WTC11 (cell line): ENCODE measurements at regions not wholly inside any gene's neighbourhood (a gene's known extent, or its start where the extent isn't known, plus 50 kb on each side); places are given as distances from the start of the nearest gene placed in this dataset.

Experiments used
- ATAC-seq: fragments of 200-7000 bp; cut with Tn5 transposase; 2 replicates; pipeline ENCODE4 v1.10.0; 2021; ENCODE audit warnings: mild to moderate bottlenecking, moderate library complexity
- CTCF ChIA-PET: fragments of 300-600 bp; sonication (Branson Sonifier 250); formaldehyde crosslinking; loops from one replicate; lab custom pipeline; 2021; ENCODE audit warnings: antibody characterized with exemption; lab: Charles Lee
- POLR2A ChIA-PET: fragments of 350-600 bp; sonication (Branson Sonifier 250); formaldehyde crosslinking; loops from one replicate; lab custom pipeline; 2021; ENCODE audit warnings: antibody characterized with exemption; lab: Charles Lee
- DNase-seq: peaks from one replicate; pipeline ENCODE4 v3.0.0; 2021; ENCODE audit warnings: low spot score
- H3K27ac Mint-ChIP-seq: 2 replicates; pipeline ENCODE4 v1.8.0; 2021; ENCODE audit warnings: mixed read lengths
- H3K27me3 Mint-ChIP-seq: 2 replicates; pipeline ENCODE4 v1.8.0; 2021; ENCODE audit warnings: low read depth, mild to moderate bottlenecking, moderate library complexity, mixed read lengths
- H3K36me3 Mint-ChIP-seq: 2 replicates; pipeline ENCODE4 v1.8.0; 2021; ENCODE audit warnings: mixed read lengths
- H3K4me1 Mint-ChIP-seq: 2 replicates; pipeline ENCODE4 v1.8.0; 2022; ENCODE audit warnings: mixed read lengths
- H3K4me3 Mint-ChIP-seq: 2 replicates; pipeline ENCODE4 v1.8.0; 2021; ENCODE audit warnings: mild to moderate bottlenecking, moderate library complexity, mixed read lengths
- H3K9me3 Mint-ChIP-seq: 2 replicates; pipeline ENCODE4 v1.8.0; 2021; ENCODE audit warnings: mixed read lengths
- CBFB ChIP-seq: sonication (generic); formaldehyde crosslinking; IDR thresholded peaks from 2 replicates; pipeline ENCODE4 v1.8.1; 2022; ENCODE audit warnings: mild to moderate bottlenecking, low read depth, missing genetic modification reagents
- EMX1 ChIP-seq: fragments of 250-450 bp; sonication (Bioruptor Pico); IDR thresholded peaks from 2 replicates; pipeline ENCODE4 v1.8.0; 2021; ENCODE audit warnings: mild to moderate bottlenecking
- ETV6 ChIP-seq: sonication (generic); formaldehyde crosslinking; IDR thresholded peaks from 2 replicates; pipeline ENCODE4 v1.8.1; 2022; ENCODE audit warnings: mild to moderate bottlenecking, missing genetic modification reagents
- MXD4 ChIP-seq: fragments of 250-450 bp; sonication (Bioruptor Pico); IDR thresholded peaks from 2 replicates; pipeline ENCODE4 v1.8.0; 2021; ENCODE audit warnings: mild to moderate bottlenecking, moderate library complexity, borderline replicate concordance
- SMAD3 ChIP-seq: sonication (generic); formaldehyde crosslinking; IDR thresholded peaks from 2 replicates; pipeline ENCODE4 v1.8.0; 2022; ENCODE audit warnings: missing genetic modification reagents, mild to moderate bottlenecking, borderline replicate concordance
- SOX15 ChIP-seq: fragments of 250-450 bp; sonication (Bioruptor Pico); IDR thresholded peaks from 2 replicates; pipeline ENCODE4 v1.9.0; 2021; ENCODE audit warnings: mild to moderate bottlenecking
- TP53 ChIP-seq: sonication (generic); formaldehyde crosslinking; IDR thresholded peaks from 2 replicates; pipeline ENCODE4 v1.8.1; 2023; ENCODE audit warnings: mild to moderate bottlenecking, missing genetic modification reagents
- ZBTB21 ChIP-seq: sonication (generic); formaldehyde crosslinking; IDR thresholded peaks from 2 replicates; pipeline ENCODE4 v1.8.1; 2023; ENCODE audit warnings: mild to moderate bottlenecking, missing genetic modification reagents, borderline replicate concordance
- ZNF263 ChIP-seq: sonication (generic); formaldehyde crosslinking; IDR thresholded peaks from 2 replicates; pipeline ENCODE4 v1.8.1; 2022; ENCODE audit warnings: low read depth, mild to moderate bottlenecking, moderate library complexity, missing genetic modification reagents
- ZNF671 ChIP-seq: fragments of 250-450 bp; sonication (Bioruptor Pico); IDR thresholded peaks from 2 replicates; pipeline ENCODE4 v1.8.0; 2021; ENCODE audit warnings: mild to moderate bottlenecking
- TF ChIP-seq, protein P1 (sequence below): sonication (generic); formaldehyde crosslinking; IDR thresholded peaks from 2 replicates; pipeline ENCODE4 v1.8.0; 2023; ENCODE audit warnings: missing genetic modification reagents
- TF ChIP-seq, protein P2 (sequence below): sonication (generic); formaldehyde crosslinking; IDR thresholded peaks from 2 replicates; pipeline ENCODE4 v1.8.1; 2022; ENCODE audit warnings: mild to moderate bottlenecking, missing genetic modification reagents, moderate library complexity, borderline replicate concordance
- TF ChIP-seq, protein P3 (sequence below): sonication (generic); formaldehyde crosslinking; IDR thresholded peaks from 2 replicates; pipeline ENCODE4 v1.8.1; 2022; ENCODE audit warnings: low read depth, mild to moderate bottlenecking, moderate library complexity, missing genetic modification reagents, borderline replicate concordance
- TF ChIP-seq, protein P4 (sequence below): sonication (generic); formaldehyde crosslinking; IDR thresholded peaks from 2 replicates; pipeline ENCODE4 v1.8.1; 2023; ENCODE audit warnings: mild to moderate bottlenecking, missing genetic modification reagents
- TF ChIP-seq, protein P5 (sequence below): sonication (generic); formaldehyde crosslinking; IDR thresholded peaks from 2 replicates; pipeline ENCODE4 v1.8.0; 2022; ENCODE audit warnings: missing genetic modification reagents
- TF ChIP-seq, protein P6 (sequence below): sonication (generic); formaldehyde crosslinking; IDR thresholded peaks from 2 replicates; pipeline ENCODE4 v1.8.1; 2023; ENCODE audit warnings: mild to moderate bottlenecking, missing genetic modification reagents
- TF ChIP-seq, protein P7 (sequence below): sonication (generic); formaldehyde crosslinking; IDR thresholded peaks from 2 replicates; pipeline ENCODE4 v1.8.1; 2022; ENCODE audit warnings: missing genetic modification reagents, borderline replicate concordance
- TF ChIP-seq, protein P8 (sequence below): sonication (generic); formaldehyde crosslinking; IDR thresholded peaks from 2 replicates; pipeline ENCODE4 v1.8.0; 2022; ENCODE audit warnings: mild to moderate bottlenecking, missing genetic modification reagents

DNA sequence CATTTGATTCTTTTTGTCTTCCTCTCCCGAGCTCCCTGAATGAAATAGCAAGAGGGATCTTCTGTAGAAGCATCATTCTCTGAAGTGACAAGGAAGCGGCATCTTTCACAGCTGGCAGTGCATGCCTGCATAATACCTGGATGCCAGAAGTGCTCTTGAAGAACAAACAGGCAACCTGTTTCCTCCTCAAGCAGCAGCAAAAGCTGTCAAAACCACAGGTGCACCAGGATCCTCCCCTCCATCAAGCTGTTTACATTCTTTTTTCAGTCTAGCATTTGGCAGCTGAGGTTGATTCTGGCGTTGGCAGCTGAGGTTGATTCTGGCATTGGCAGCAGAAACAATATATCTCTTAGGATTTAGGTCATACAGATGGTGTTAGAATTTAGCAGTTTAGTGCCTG is 979.0 kb downstream of the TUSC7 start:
- no peaks in the 10 kb centered on the region for H3K36me3 Mint-ChIP-seq
- TF ChIP-seq SOX15 (CRISPR knock-in tag): no peak
- no peak for TF ChIP-seq ZBTB21
- TF ChIP-seq, protein P1, sequence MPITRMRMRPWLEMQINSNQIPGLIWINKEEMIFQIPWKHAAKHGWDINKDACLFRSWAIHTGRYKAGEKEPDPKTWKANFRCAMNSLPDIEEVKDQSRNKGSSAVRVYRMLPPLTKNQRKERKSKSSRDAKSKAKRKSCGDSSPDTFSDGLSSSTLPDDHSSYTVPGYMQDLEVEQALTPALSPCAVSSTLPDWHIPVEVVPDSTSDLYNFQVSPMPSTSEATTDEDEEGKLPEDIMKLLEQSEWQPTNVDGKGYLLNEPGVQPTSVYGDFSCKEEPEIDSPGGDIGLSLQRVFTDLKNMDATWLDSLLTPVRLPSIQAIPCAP (CRISPR knock-in tag): no peak
- no peak for TF ChIP-seq CBFB (CRISPR knock-in tag)
- no peak for TF ChIP-seq ZNF671 (CRISPR knock-in tag)
- H3K27me3 Mint-ChIP-seq: no peaks in the 10 kb centered on the region
- H3K4me3 Mint-ChIP-seq: no peak overlapping the region
- H3K27ac Mint-ChIP-seq: no peak overlapping the region
- H3K9me3 Mint-ChIP-seq: no peaks in the 10 kb centered on the region
- peaks cover 30% of the 10 kb centered on the region for H3K4me1 Mint-ChIP-seq
- ATAC-seq: peak; percentile 41
- ChIA-PET CTCF (no interaction called here), POLR2A (no interaction called here)
- peak; percentile 20 for DNase-seq

DNA sequence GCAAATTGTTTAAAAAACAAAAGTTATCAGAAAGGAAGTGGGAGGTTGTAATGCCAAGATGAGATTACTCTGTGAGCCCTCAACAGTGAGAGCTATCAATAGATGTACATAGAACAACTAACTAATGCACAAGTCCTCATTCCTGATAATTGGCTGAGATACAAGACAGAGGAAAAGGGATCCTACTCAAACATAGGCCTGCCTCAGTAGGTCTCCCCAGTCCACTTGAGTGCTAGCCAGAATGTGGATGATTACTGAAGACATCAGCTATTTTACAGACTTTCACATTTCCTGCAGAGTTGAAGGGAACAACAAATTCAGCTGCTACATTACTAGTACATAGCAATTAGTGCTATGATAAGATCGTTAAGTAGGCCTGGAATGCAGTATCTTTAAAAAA is 981.9 kb downstream of the TUSC7 start:
- Mint-ChIP-seq H3K27me3 (no peaks in the 10 kb centered on the region), H3K27ac (no peak overlapping the region), H3K4me1 (peaks cover 39% of the 10 kb centered on the region), H3K4me3 (no peak overlapping the region), H3K36me3 (no peaks in the 10 kb centered on the region), H3K9me3 (no peaks in the 10 kb centered on the region)
- POLR2A ChIA-PET: no interaction called here
- DNase-seq (no peak), ATAC-seq (no peak)
- TF ChIP-seq, protein P2, sequence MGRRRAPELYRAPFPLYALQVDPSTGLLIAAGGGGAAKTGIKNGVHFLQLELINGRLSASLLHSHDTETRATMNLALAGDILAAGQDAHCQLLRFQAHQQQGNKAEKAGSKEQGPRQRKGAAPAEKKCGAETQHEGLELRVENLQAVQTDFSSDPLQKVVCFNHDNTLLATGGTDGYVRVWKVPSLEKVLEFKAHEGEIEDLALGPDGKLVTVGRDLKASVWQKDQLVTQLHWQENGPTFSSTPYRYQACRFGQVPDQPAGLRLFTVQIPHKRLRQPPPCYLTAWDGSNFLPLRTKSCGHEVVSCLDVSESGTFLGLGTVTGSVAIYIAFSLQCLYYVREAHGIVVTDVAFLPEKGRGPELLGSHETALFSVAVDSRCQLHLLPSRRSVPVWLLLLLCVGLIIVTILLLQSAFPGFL (CRISPR knock-in tag): no peak
- TF ChIP-seq SMAD3 (CRISPR knock-in tag): no peak
- TF ChIP-seq, protein P3, sequence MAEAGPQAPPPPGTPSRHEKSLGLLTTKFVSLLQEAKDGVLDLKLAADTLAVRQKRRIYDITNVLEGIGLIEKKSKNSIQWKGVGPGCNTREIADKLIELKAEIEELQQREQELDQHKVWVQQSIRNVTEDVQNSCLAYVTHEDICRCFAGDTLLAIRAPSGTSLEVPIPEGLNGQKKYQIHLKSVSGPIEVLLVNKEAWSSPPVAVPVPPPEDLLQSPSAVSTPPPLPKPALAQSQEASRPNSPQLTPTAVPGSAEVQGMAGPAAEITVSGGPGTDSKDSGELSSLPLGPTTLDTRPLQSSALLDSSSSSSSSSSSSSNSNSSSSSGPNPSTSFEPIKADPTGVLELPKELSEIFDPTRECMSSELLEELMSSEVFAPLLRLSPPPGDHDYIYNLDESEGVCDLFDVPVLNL (CRISPR knock-in tag): no peak
- TF ChIP-seq, protein P4, sequence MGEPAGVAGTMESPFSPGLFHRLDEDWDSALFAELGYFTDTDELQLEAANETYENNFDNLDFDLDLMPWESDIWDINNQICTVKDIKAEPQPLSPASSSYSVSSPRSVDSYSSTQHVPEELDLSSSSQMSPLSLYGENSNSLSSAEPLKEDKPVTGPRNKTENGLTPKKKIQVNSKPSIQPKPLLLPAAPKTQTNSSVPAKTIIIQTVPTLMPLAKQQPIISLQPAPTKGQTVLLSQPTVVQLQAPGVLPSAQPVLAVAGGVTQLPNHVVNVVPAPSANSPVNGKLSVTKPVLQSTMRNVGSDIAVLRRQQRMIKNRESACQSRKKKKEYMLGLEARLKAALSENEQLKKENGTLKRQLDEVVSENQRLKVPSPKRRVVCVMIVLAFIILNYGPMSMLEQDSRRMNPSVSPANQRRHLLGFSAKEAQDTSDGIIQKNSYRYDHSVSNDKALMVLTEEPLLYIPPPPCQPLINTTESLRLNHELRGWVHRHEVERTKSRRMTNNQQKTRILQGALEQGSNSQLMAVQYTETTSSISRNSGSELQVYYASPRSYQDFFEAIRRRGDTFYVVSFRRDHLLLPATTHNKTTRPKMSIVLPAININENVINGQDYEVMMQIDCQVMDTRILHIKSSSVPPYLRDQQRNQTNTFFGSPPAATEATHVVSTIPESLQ (CRISPR knock-in tag): no peak
- TF ChIP-seq TP53: no peak
- TF ChIP-seq EMX1 (CRISPR knock-in tag): no peak
- TF ChIP-seq, protein P5, sequence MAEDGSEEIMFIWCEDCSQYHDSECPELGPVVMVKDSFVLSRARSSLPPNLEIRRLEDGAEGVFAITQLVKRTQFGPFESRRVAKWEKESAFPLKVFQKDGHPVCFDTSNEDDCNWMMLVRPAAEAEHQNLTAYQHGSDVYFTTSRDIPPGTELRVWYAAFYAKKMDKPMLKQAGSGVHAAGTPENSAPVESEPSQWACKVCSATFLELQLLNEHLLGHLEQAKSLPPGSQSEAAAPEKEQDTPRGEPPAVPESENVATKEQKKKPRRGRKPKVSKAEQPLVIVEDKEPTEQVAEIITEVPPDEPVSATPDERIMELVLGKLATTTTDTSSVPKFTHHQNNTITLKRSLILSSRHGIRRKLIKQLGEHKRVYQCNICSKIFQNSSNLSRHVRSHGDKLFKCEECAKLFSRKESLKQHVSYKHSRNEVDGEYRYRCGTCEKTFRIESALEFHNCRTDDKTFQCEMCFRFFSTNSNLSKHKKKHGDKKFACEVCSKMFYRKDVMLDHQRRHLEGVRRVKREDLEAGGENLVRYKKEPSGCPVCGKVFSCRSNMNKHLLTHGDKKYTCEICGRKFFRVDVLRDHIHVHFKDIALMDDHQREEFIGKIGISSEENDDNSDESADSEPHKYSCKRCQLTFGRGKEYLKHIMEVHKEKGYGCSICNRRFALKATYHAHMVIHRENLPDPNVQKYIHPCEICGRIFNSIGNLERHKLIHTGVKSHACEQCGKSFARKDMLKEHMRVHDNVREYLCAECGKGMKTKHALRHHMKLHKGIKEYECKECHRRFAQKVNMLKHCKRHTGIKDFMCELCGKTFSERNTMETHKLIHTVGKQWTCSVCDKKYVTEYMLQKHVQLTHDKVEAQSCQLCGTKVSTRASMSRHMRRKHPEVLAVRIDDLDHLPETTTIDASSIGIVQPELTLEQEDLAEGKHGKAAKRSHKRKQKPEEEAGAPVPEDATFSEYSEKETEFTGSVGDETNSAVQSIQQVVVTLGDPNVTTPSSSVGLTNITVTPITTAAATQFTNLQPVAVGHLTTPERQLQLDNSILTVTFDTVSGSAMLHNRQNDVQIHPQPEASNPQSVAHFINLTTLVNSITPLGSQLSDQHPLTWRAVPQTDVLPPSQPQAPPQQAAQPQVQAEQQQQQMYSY (CRISPR knock-in tag): no peak
- TF ChIP-seq, protein P6, sequence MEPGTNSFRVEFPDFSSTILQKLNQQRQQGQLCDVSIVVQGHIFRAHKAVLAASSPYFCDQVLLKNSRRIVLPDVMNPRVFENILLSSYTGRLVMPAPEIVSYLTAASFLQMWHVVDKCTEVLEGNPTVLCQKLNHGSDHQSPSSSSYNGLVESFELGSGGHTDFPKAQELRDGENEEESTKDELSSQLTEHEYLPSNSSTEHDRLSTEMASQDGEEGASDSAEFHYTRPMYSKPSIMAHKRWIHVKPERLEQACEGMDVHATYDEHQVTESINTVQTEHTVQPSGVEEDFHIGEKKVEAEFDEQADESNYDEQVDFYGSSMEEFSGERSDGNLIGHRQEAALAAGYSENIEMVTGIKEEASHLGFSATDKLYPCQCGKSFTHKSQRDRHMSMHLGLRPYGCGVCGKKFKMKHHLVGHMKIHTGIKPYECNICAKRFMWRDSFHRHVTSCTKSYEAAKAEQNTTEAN: no peak
- TF ChIP-seq, protein P7, sequence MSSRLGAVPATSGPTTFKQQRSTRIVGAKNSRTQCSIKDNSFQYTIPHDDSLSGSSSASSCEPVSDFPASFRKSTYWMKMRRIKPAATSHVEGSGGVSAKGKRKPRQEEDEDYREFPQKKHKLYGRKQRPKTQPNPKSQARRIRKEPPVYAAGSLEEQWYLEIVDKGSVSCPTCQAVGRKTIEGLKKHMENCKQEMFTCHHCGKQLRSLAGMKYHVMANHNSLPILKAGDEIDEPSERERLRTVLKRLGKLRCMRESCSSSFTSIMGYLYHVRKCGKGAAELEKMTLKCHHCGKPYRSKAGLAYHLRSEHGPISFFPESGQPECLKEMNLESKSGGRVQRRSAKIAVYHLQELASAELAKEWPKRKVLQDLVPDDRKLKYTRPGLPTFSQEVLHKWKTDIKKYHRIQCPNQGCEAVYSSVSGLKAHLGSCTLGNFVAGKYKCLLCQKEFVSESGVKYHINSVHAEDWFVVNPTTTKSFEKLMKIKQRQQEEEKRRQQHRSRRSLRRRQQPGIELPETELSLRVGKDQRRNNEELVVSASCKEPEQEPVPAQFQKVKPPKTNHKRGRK (CRISPR knock-in tag): no peak
- no peak for TF ChIP-seq ZNF263
- TF ChIP-seq MXD4 (CRISPR knock-in tag): no peak
- TF ChIP-seq, protein P8, sequence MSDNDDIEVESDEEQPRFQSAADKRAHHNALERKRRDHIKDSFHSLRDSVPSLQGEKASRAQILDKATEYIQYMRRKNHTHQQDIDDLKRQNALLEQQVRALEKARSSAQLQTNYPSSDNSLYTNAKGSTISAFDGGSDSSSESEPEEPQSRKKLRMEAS: no peak
- TF ChIP-seq ETV6 (CRISPR knock-in tag): no peak
- CTCF ChIA-PET: no interaction called here
